ENCODE measurements at regions not wholly inside any gene's neighbourhood (a gene's known extent, or its start where the extent isn't known, plus 50 kb on each side); places are given as distances from the start of the nearest gene placed in this dataset.
"Not testable (repeated sequence)": the region's sequence is repeated elsewhere in the genome, so short reads cannot be mapped to it uniquely, and the experiment has no call there.

DNA sequence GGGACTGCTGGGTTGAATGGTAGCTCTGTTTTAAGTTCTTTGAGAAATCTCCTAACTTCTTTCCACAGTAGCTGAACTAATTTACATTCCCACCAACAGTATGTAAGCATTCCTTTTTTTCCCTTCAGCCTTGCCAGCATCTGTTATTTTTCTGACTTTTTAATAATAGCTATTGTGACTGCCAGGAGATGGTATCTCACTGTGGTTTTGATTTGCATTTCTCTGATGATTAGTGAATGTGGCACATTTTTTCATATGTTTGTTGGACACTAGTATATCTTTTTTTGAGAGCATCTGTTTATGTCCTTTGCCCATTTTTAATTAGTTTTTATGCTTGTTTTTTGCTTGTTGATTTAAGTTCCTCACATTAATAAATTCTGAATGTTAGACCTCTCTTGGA lies 990.8 kb downstream of the GATA3 start:
- DNase-seq (no peak), ATAC-seq (replicated peaks in 1 of 2) (no peak)
- Mint-ChIP-seq H3K27me3 (ENCODE audit: low read depth) (no peaks in the 10 kb centered on the region), H3K9me3 (peaks cover 6 to 8% of the 10 kb centered on the region in 2 donors), H3K4me1 (ENCODE audit: low read depth) (peaks cover 6% of the 10 kb centered on the region), H3K27ac (no peak overlapping the region), H3K4me3 (no peak overlapping the region), H3K36me3 (ENCODE audit: insufficient read depth in 2 of 2) (peaks cover 2 to 29% of the 10 kb centered on the region in 2 donors)

- no peaks in the 10 kb centered on the region for H3K27me3 Mint-ChIP-seq (ENCODE audit: low read depth)
- DNase-seq (no peak), ATAC-seq (replicated peaks in 1 of 2) (peak; percentile 43 to 49)
- H3K9me3 Mint-ChIP-seq = peaks cover 8% of the 10 kb centered on the region in 2 donors
- H3K36me3 Mint-ChIP-seq (ENCODE audit: insufficient read depth in 2 of 2) = peaks cover 5 to 31% of the 10 kb centered on the region in 2 donors
- peaks cover 32% of the 10 kb centered on the region for H3K4me1 Mint-ChIP-seq (ENCODE audit: low read depth)
- H3K4me3 Mint-ChIP-seq = peak overlapping the region in 1 of 2 donors; percentile 52
- H3K27ac Mint-ChIP-seq = no peak overlapping the region
Observed at GRCh38 chr10:9051328-9051974, 997.0 kb downstream of the GATA3 start.

DNA sequence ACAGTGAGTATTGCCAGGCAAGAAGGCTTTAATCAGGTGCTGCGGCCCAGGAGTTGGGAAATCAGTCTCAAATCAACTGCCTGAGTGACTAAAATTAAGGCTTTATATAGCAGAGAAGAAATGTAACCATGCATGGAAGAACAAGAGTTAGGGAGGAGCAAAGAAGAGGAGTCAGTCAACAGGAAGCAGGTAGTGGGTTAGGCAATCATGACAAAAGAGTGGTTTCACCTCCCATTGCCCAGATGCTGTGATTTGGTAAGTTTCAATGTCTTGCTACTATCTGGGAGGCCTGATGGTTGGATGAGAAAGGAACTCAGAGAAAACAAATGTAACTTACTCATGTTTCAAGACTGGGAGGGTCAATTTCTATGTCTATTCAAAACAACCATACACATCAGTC lies 998.3 kb downstream of the GATA3 start:
- ATAC-seq (replicated peaks in 1 of 2) = peak; percentile 15 to 36

DNA sequence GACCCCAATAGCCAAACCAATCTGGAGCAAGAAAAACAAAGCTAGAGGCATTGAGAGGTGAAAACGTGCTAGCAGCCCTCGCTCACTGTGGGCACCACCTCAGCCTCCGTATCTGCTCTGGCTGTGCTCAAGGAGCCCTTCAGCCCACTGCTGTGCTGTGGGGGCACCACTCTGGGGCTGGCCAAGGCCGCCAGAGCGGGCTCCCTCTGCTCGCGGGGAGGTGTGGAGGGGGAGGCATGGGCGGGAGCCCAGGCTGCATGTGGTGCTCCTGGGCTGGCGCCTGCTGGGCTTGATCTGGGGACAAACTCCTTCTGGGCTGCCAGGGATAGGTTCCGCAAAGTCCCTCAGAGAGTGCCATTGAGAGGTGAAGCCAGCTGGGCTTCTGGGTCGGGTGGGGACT lies 1002.0 kb downstream of the GATA3 start:
- Mint-ChIP-seq H3K27ac (no peak overlapping the region), H3K4me3 (no peak overlapping the region), H3K36me3 (ENCODE audit: insufficient read depth in 2 of 2) (peaks cover 12 to 22% of the 10 kb centered on the region in 2 donors), H3K4me1 (ENCODE audit: low read depth) (peaks cover 29% of the 10 kb centered on the region), H3K9me3 (peaks cover 5 to 6% of the 10 kb centered on the region in 2 donors), H3K27me3 (ENCODE audit: low read depth) (no peaks in the 10 kb centered on the region)
- ATAC-seq (replicated peaks in 1 of 2) (no peak), DNase-seq (no peak)

More for the DNA sequence above, 998.3 kb downstream of the GATA3 start:
- peaks cover 8% of the 10 kb centered on the region in 2 donors for H3K9me3 Mint-ChIP-seq
- H3K27me3 Mint-ChIP-seq (ENCODE audit: low read depth) = no peaks in the 10 kb centered on the region
- no peak overlapping the region for H3K27ac Mint-ChIP-seq
- peaks cover 12 to 36% of the 10 kb centered on the region in 2 donors for H3K36me3 Mint-ChIP-seq (ENCODE audit: insufficient read depth in 2 of 2)
- DNase-seq = no peak
- peaks cover 32% of the 10 kb centered on the region for H3K4me1 Mint-ChIP-seq (ENCODE audit: low read depth)
- H3K4me3 Mint-ChIP-seq = peak overlapping the region in 1 of 2 donors; percentile 31

- not testable (repeated sequence) for ATAC-seq (replicated peaks in 1 of 2); H3K27ac Mint-ChIP-seq; DNase-seq; H3K4me3 Mint-ChIP-seq; H3K27me3 Mint-ChIP-seq (ENCODE audit: low read depth); H3K9me3 Mint-ChIP-seq
- Mint-ChIP-seq H3K36me3 (ENCODE audit: insufficient read depth in 2 of 2) (peaks cover 12 to 22% of the 10 kb centered on the region in 2 donors), H3K4me1 (ENCODE audit: low read depth) (peaks cover 28% of the 10 kb centered on the region)
Observed at GRCh38 chr10:9057293-9057692, 1002.8 kb downstream of the GATA3 start.

- no peaks in the 10 kb centered on the region for H3K27me3 Mint-ChIP-seq (ENCODE audit: low read depth)
- no peak overlapping the region for H3K27ac Mint-ChIP-seq
- H3K4me1 Mint-ChIP-seq (ENCODE audit: low read depth) = peaks cover 27% of the 10 kb centered on the region
- peaks cover 2 to 4% of the 10 kb centered on the region in 2 donors for H3K9me3 Mint-ChIP-seq
- no peak for DNase-seq
- ATAC-seq (replicated peaks in 1 of 2) = no peak
- peak overlapping the region in 1 of 2 donors; percentile 16 for H3K4me3 Mint-ChIP-seq
- peaks cover 9 to 11% of the 10 kb centered on the region in 2 donors for H3K36me3 Mint-ChIP-seq (ENCODE audit: insufficient read depth in 2 of 2)
Observed at GRCh38 chr10:9060314-9060713, 1005.8 kb downstream of the GATA3 start.

GRCh38 chr10:9061871-9062270 lies 1007.4 kb downstream of the GATA3 start:
- no peaks in the 10 kb centered on the region for H3K27me3 Mint-ChIP-seq (ENCODE audit: low read depth)

DNA sequence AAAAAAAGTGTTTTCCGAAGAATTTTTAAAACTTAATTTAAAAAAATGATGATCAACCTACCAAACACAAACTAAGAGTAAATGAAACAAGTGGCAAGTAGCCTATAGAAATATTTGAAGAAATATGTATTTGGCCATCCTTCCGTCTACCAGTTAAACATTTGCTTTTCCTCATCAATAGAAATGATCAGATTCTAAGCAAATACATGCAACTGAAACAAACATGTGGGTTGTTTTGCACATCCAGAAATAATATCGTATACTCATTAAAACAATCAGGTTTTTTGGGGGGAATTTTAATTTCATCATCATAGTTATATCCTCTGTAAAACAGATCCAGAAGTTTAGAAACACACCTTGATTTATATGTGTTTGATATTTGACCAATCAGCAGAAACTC lies 1011.7 kb downstream of the GATA3 start:
- ATAC-seq (replicated peaks in 1 of 2) (no peak), DNase-seq (no peak)
- Mint-ChIP-seq H3K4me3 (no peak overlapping the region), H3K9me3 (peaks cover 2 to 5% of the 10 kb centered on the region in 2 donors), H3K4me1 (ENCODE audit: low read depth) (peaks cover 33% of the 10 kb centered on the region), H3K36me3 (ENCODE audit: insufficient read depth in 2 of 2) (peaks cover 2 to 8% of the 10 kb centered on the region in 2 donors), H3K27me3 (ENCODE audit: low read depth) (no peaks in the 10 kb centered on the region), H3K27ac (no peak overlapping the region)

More at GRCh38 chr10:9061871-9062270, 1007.4 kb downstream of the GATA3 start:
- ATAC-seq (replicated peaks in 1 of 2) = no peak
- Mint-ChIP-seq H3K9me3 (peaks cover 0 to 2% of the 10 kb centered on the region in 2 donors), H3K27ac (no peak overlapping the region), H3K36me3 (ENCODE audit: insufficient read depth in 2 of 2) (peaks cover 7 to 10% of the 10 kb centered on the region in 2 donors), H3K4me1 (ENCODE audit: low read depth) (peaks cover 27% of the 10 kb centered on the region), H3K4me3 (no peak overlapping the region)
- DNase-seq = no peak

- ATAC-seq (replicated peaks in 1 of 2) = no peak
- H3K27me3 Mint-ChIP-seq (ENCODE audit: low read depth) = no peaks in the 10 kb centered on the region
- DNase-seq = no peak
- peaks cover 33% of the 10 kb centered on the region for H3K4me1 Mint-ChIP-seq (ENCODE audit: low read depth)
- no peak overlapping the region for H3K27ac Mint-ChIP-seq
- peaks cover 2 to 5% of the 10 kb centered on the region in 2 donors for H3K9me3 Mint-ChIP-seq
- no peak overlapping the region for H3K4me3 Mint-ChIP-seq
- H3K36me3 Mint-ChIP-seq (ENCODE audit: insufficient read depth in 2 of 2) = peaks cover 2 to 8% of the 10 kb centered on the region in 2 donors
Observed at GRCh38 chr10:9068003-9068402, 1013.5 kb downstream of the GATA3 start.

DNA sequence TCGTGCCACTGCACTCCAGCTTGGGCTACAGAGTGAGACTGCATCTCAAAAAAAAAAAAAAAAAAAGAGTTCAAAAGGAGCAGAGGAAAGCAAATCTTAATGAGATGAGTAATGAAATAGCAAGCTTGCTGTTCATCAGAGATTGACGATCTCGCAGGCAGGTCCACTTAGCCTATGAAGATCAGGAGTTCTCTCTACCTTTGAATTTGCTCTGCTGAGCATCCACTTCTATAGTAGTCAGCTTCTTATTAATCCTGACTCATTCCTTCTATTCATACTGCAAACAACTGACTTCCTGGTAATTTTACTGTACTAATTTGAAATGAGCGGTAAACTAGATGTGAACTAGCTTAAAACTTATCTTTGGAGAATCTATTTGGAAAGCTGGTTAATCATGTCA lies 1014.6 kb downstream of the GATA3 start:
- peaks cover 2 to 5% of the 10 kb centered on the region in 2 donors for H3K9me3 Mint-ChIP-seq
- no peak for DNase-seq
- peak; percentile 66 to 80 for ATAC-seq (replicated peaks in 1 of 2)
- H3K27me3 Mint-ChIP-seq (ENCODE audit: low read depth) = no peaks in the 10 kb centered on the region
- peaks cover 42% of the 10 kb centered on the region for H3K4me1 Mint-ChIP-seq (ENCODE audit: low read depth)
- peaks cover 2 to 8% of the 10 kb centered on the region in 2 donors for H3K36me3 Mint-ChIP-seq (ENCODE audit: insufficient read depth in 2 of 2)
- no peak overlapping the region for H3K27ac Mint-ChIP-seq
- H3K4me3 Mint-ChIP-seq = peak overlapping the region in 1 of 2 donors; percentile 52

GRCh38 chr10:9075420-9075819 lies 1020.9 kb downstream of the GATA3 start:
- DNase-seq (no peak), ATAC-seq (replicated peaks in 1 of 2) (no peak)
- H3K4me3 Mint-ChIP-seq = no peak overlapping the region
- peaks cover 6 to 7% of the 10 kb centered on the region in 2 donors for H3K36me3 Mint-ChIP-seq (ENCODE audit: insufficient read depth in 2 of 2)
- H3K9me3 Mint-ChIP-seq = peaks cover 4 to 5% of the 10 kb centered on the region in 2 donors
- H3K27ac Mint-ChIP-seq = no peak overlapping the region
- no peaks in the 10 kb centered on the region for H3K27me3 Mint-ChIP-seq (ENCODE audit: low read depth)
- H3K4me1 Mint-ChIP-seq (ENCODE audit: low read depth) = peaks cover 52% of the 10 kb centered on the region

- ATAC-seq (replicated peaks in 1 of 2) = peak in 1 of 2 donors; percentile 51
- Mint-ChIP-seq H3K27ac (no peak overlapping the region), H3K4me3 (no peak overlapping the region), H3K36me3 (ENCODE audit: insufficient read depth in 2 of 2) (peaks cover 6 to 7% of the 10 kb centered on the region in 2 donors), H3K27me3 (ENCODE audit: low read depth) (no peaks in the 10 kb centered on the region), H3K4me1 (ENCODE audit: low read depth) (peaks cover 53% of the 10 kb centered on the region), H3K9me3 (peaks cover 4 to 5% of the 10 kb centered on the region in 2 donors)
- DNase-seq = no peak
Observed at GRCh38 chr10:9076066-9076465, 1021.6 kb downstream of the GATA3 start.

DNA sequence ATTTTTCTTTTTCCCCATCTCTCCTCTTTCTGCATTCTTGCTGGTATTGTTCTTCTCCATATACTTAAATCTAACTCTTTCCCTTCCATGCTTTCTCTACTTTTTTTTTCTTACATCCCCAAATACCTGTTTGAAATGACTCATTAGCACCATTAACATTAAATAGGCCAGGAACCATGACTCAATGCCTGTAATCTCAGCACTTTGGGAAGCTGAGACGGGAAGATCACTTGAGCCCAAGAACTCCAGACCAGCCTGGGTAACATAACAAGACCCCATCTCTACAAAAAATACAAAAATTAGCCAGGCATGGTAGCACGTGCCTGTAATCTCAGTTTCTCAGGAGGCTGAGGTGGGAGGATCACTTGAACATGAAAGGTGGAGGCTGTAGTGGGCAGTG lies 1026.8 kb downstream of the GATA3 start:
- peak overlapping the region; percentile 35 for H3K27ac Mint-ChIP-seq
- ATAC-seq (replicated peaks in 1 of 2) (no peak), DNase-seq (no peak)
- peak overlapping the region; percentile 2 to 39 for H3K4me3 Mint-ChIP-seq
- H3K27me3 Mint-ChIP-seq (ENCODE audit: low read depth) = no peaks in the 10 kb centered on the region
- peaks cover 52% of the 10 kb centered on the region for H3K4me1 Mint-ChIP-seq (ENCODE audit: low read depth)
- peaks cover 11 to 17% of the 10 kb centered on the region in 2 donors for H3K36me3 Mint-ChIP-seq (ENCODE audit: insufficient read depth in 2 of 2)
- H3K9me3 Mint-ChIP-seq = peaks cover 9 to 10% of the 10 kb centered on the region in 2 donors

GRCh38 chr10:9081961-9082360 lies 1027.5 kb downstream of the GATA3 start:
- H3K9me3 Mint-ChIP-seq = peaks cover 9 to 10% of the 10 kb centered on the region in 2 donors
- peak; percentile 93 to 95 for ATAC-seq (replicated peaks in 1 of 2)
- DNase-seq = no peak
- H3K4me1 Mint-ChIP-seq (ENCODE audit: low read depth) = peaks cover 46% of the 10 kb centered on the region
- H3K27ac Mint-ChIP-seq = no peak overlapping the region
- peaks cover 11 to 17% of the 10 kb centered on the region in 2 donors for H3K36me3 Mint-ChIP-seq (ENCODE audit: insufficient read depth in 2 of 2)
- H3K4me3 Mint-ChIP-seq = peak overlapping the region; percentile 2 to 42
- H3K27me3 Mint-ChIP-seq (ENCODE audit: low read depth) = no peaks in the 10 kb centered on the region

All from activated T-cell treated with anti-CD3 and anti-CD28 coated beads, Interleukin-2, amount 50 U/mL, for 72 hours (primary cell).